B cell (primary cell): ENCODE measurements at regions not wholly inside any gene's neighbourhood (a gene's known extent, or its start where the extent isn't known, plus 50 kb on each side); places are given as distances from the start of the nearest gene placed in this dataset.

Source experiments
- ATAC-seq: fragments of 200-7000 bp; cut with Tn5 transposase; one replicate; pipeline ENCODE4 v1.10.0; 2021; ENCODE audit warnings: low read depth, mild to moderate bottlenecking, moderate number of reproducible peaks, moderate library complexity
- CTCF ChIA-PET: fragments of 350-600 bp; sonication (Branson Sonifier 250); formaldehyde crosslinking; loops from one replicate; lab custom pipeline; 2021; ENCODE audit warnings: antibody characterized with exemption, inconsistent platforms; lab: Charles Lee
- POLR2A ChIA-PET: fragments of 350-600 bp; sonication (Branson Sonifier 250); formaldehyde crosslinking; loops from one replicate; lab custom pipeline; 2021; ENCODE audit warnings: antibody characterized with exemption; lab: Charles Lee
- DNase-seq: peaks from one replicate; pipeline ENCODE4 v3.0.0; 2013
- H2AFZ ChIP-seq: 2 replicates; pipeline ENCODE4 v1.6.1; 2012; ENCODE audit warnings: mild to moderate bottlenecking, low read depth, low read length; ENCODE audit not compliant: insufficient read depth, poor library complexity, severe bottlenecking
- H3K27ac ChIP-seq, 2 donors: 1 replicate in 1 of 2; 2 replicates in 1 of 2; pipeline ENCODE4 v1.5.1; 2012 to 2013; ENCODE audit warnings: low read length in 2 of 2, mild to moderate bottlenecking in 2 of 2, moderate library complexity in 1 of 2
- H3K27me3 ChIP-seq, 4 experiments: fragments of 200-600 bp in 1 of 4; sonication (generic) in 1 of 4; replicated peaks in 1 of 4; 1 replicate in 2 of 4; 2 replicates in 2 of 4; pipeline versions ENCODE4 v1.6.1 to v1.7.0; 2013 to 2016; ENCODE audit warnings: low read length in 3 of 4, mild to moderate bottlenecking in 2 of 4, mixed read lengths in 1 of 4, moderate library complexity in 1 of 4; ENCODE audit not compliant: insufficient read depth in 4 of 4, control insufficient read depth in 3 of 4; ENCODE audit errors: control extremely low read depth in 1 of 4
- H3K36me3 ChIP-seq, 2 experiments: replicated peaks in 1 of 2; 1 replicate in 1 of 2; 2 replicates in 1 of 2; pipeline versions ENCODE4 v1.6.1 to v1.7.1; 2013; ENCODE audit warnings: low read length in 1 of 2; ENCODE audit not compliant: insufficient read depth in 2 of 2, control insufficient read depth in 1 of 2; ENCODE audit errors: control extremely low read depth in 1 of 2, extremely low read depth in 1 of 2
- H3K4me1 ChIP-seq, 2 donors: fragments of 200-600 bp in 1 of 2; sonication (generic) in 1 of 2; 1 replicate in 1 of 2; 2 replicates in 1 of 2; pipeline versions ENCODE4 v1.5.1 to v1.6.1; 2013 to 2017; ENCODE audit warnings: low read length in 2 of 2; ENCODE audit not compliant: control insufficient read depth in 2 of 2, insufficient read depth in 2 of 2
- H3K4me2 ChIP-seq: replicated peaks from 2 replicates; pipeline ENCODE3; 2012; ENCODE audit warnings: mild to moderate bottlenecking, low read depth, low read length; ENCODE audit not compliant: poor library complexity, severe bottlenecking
- H3K4me3 ChIP-seq, 5 experiments: fragments of 200-600 bp in 1 of 5; sonication (generic) in 1 of 5; 1 replicate in 3 of 5; 2 replicates in 2 of 5; pipeline versions ENCODE4 v1.5.1 to v1.7.0; 2011 to 2016; ENCODE audit warnings: low read length in 4 of 5, mild to moderate bottlenecking in 4 of 5, low read depth in 2 of 5, control low read depth in 1 of 5, moderate library complexity in 1 of 5; ENCODE audit not compliant: insufficient read depth in 1 of 5; ENCODE audit errors: control extremely low read depth in 1 of 5, extremely low read depth in 1 of 5
- H3K79me2 ChIP-seq: fragments of 200-600 bp; sonication (generic); one replicate; pipeline ENCODE4 v1.6.0; 2016; ENCODE audit warnings: low read length; ENCODE audit not compliant: control insufficient read depth, insufficient read depth
- H3K9ac ChIP-seq: fragments of 200-600 bp; sonication (generic); 2 replicates; pipeline ENCODE4 v1.6.1; 2017; ENCODE audit warnings: mild to moderate bottlenecking, low read length, moderate library complexity
- H3K9me3 ChIP-seq, 3 donors: one replicate each; pipeline versions ENCODE4 v1.6.1 to v1.7.1; 2013; ENCODE audit warnings: low read length in 2 of 3; ENCODE audit not compliant: control insufficient read depth in 2 of 3, insufficient read depth in 1 of 3; ENCODE audit errors: control extremely low read depth in 1 of 3
- H4K20me1 ChIP-seq: 2 replicates; pipeline ENCODE4 v1.6.0; 2012; ENCODE audit warnings: mild to moderate bottlenecking, low read length; ENCODE audit not compliant: insufficient read depth, control insufficient read depth, poor library complexity, severe bottlenecking
- H3K27ac Mint-ChIP-seq: one replicate; pipeline ENCODE4 v1.8.0; 2021; ENCODE audit warnings: mixed read lengths
- H3K27me3 Mint-ChIP-seq: one replicate; pipeline ENCODE4 v1.8.0; 2021; ENCODE audit warnings: mixed read lengths
- H3K4me1 Mint-ChIP-seq: one replicate; pipeline ENCODE4 v1.8.0; 2021; ENCODE audit warnings: mixed read lengths
- H3K4me3 Mint-ChIP-seq: one replicate; pipeline ENCODE4 v1.8.0; 2021; ENCODE audit warnings: mixed read lengths
- H3K9me3 Mint-ChIP-seq: one replicate; pipeline ENCODE4 v1.8.0; 2022; ENCODE audit warnings: mixed read lengths; ENCODE audit not compliant: insufficient read depth
- EZH2 ChIP-seq: IDR thresholded peaks from 2 replicates; pipeline ENCODE4 v1.6.1; 2012; ENCODE audit warnings: borderline replicate concordance, low read depth, mild to moderate bottlenecking, moderate library complexity, low read length; ENCODE audit not compliant: insufficient read depth, poor library complexity, severe bottlenecking
- WGBS: methylation state at CpG from one replicate; pipeline ENCODE4 v1.1.5; 2013; ENCODE audit warnings: missing lambda C conversion rate; ENCODE audit not compliant: insufficient coverage; 5-methylcytosine and 5-hydroxymethylcytosine counted together
- intact Hi-C: fragments of 100-400 bp; cut with micrococcal nuclease; formaldehyde crosslinking; loops from one replicate; pipeline ENCODE4 v1.10.0; 2022
- TF ChIP-seq, protein P1 (sequence below): fragments of 200-600 bp; IDR thresholded peaks from one replicate; pipeline ENCODE4 v1.8.0; 2022; ENCODE audit warnings: antibody characterized with exemption, mild to moderate bottlenecking

DNA sequence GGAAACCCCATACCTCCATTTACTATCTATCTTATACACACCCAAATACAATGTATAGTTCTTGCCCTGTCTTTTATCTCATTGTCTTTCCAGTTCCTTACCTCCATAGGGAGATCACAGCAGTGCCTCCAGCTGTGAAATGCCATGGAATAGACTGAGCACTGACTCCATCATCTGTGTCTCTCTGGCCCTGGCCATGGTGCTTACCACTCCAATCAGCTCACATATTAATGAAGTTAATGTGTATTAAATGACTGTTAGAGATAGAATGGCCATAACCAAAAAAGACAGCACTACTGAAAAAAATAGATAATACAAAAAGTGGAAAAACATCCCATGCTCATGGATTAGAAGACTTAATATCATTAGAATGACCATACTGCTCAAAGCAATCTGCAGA lies 240.4 kb upstream of the SOX21 start:
- Histone ChIP-seq H3K36me3 (no peaks in the 10 kb centered on the region), H3K4me1 (no peaks in the 10 kb centered on the region), H3K9me3 (no peaks in the 10 kb centered on the region), H3K4me3 (no peak overlapping the region), H3K9ac (no peak overlapping the region), H2AFZ (no peak overlapping the region), H3K79me2 (no peaks in the 10 kb centered on the region), H4K20me1 (no peaks in the 10 kb centered on the region), H3K27ac (no peak overlapping the region), H3K4me2 (no peak overlapping the region), H3K27me3 (no peaks in the 10 kb centered on the region)
- intact Hi-C loops, result no loop called here
- no peak for ATAC-seq
- ChIA-PET POLR2A (no interaction called here), CTCF (no interaction called here)
- Mint-ChIP-seq H3K4me1 (no peaks in the 10 kb centered on the region), H3K27ac (no peak overlapping the region), H3K4me3 (no peak overlapping the region), H3K27me3 (no peaks in the 10 kb centered on the region), H3K9me3 (peaks cover 4% of the 10 kb centered on the region)
- TF ChIP-seq, protein P1, sequence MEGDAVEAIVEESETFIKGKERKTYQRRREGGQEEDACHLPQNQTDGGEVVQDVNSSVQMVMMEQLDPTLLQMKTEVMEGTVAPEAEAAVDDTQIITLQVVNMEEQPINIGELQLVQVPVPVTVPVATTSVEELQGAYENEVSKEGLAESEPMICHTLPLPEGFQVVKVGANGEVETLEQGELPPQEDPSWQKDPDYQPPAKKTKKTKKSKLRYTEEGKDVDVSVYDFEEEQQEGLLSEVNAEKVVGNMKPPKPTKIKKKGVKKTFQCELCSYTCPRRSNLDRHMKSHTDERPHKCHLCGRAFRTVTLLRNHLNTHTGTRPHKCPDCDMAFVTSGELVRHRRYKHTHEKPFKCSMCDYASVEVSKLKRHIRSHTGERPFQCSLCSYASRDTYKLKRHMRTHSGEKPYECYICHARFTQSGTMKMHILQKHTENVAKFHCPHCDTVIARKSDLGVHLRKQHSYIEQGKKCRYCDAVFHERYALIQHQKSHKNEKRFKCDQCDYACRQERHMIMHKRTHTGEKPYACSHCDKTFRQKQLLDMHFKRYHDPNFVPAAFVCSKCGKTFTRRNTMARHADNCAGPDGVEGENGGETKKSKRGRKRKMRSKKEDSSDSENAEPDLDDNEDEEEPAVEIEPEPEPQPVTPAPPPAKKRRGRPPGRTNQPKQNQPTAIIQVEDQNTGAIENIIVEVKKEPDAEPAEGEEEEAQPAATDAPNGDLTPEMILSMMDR, result no peak
- no peak for TF ChIP-seq EZH2
- DNase-seq, result no peak

DNA sequence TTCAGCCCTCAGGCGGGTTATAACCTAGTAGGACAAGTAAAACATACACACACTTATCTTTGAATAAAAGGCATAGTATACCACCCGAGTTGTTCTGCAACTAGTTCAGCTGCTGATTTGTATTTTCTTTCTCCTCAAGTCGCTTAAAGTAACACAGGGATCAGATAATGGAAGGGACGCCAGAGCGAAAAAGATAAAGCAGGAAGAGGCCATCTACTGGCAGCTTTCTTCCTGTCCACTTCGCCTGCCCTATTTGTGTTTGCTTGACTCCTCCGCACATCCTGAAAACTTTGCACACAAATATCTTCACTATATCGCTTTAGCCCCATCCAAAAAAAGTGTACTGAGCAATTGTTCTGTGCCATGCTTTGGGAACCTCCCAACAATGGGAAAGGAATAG lies 238.0 kb upstream of the SOX21 start:
- Histone ChIP-seq H3K27ac (no peak overlapping the region), H3K4me2 (no peak overlapping the region), H3K36me3 (no peaks in the 10 kb centered on the region), H3K9me3 (no peaks in the 10 kb centered on the region), H3K4me1 (no peaks in the 10 kb centered on the region), H4K20me1 (no peaks in the 10 kb centered on the region), H3K4me3 (no peak overlapping the region), H3K79me2 (no peaks in the 10 kb centered on the region), H3K9ac (no peak overlapping the region), H2AFZ (no peak overlapping the region), H3K27me3 (no peaks in the 10 kb centered on the region)
- ChIA-PET CTCF (no interaction called here), POLR2A (no interaction called here)
- ATAC-seq, result no peak
- Mint-ChIP-seq H3K9me3 (peaks cover 4% of the 10 kb centered on the region), H3K4me3 (no peak overlapping the region), H3K27ac (no peak overlapping the region), H3K4me1 (no peaks in the 10 kb centered on the region), H3K27me3 (peaks cover 3% of the 10 kb centered on the region)
- WGBS, result 95% methylated on average over 4 of the region's 8 CpGs
- DNase-seq, result no peak
- TF ChIP-seq, protein P1, result no peak
- TF ChIP-seq EZH2, result no peak
- intact Hi-C loops, result no loop called here
